ENCODE measurements at regions not wholly inside any gene's neighbourhood (a gene's known extent, or its start where the extent isn't known, plus 50 kb on each side); places are given as distances from the start of the nearest gene placed in this dataset.

DNA sequence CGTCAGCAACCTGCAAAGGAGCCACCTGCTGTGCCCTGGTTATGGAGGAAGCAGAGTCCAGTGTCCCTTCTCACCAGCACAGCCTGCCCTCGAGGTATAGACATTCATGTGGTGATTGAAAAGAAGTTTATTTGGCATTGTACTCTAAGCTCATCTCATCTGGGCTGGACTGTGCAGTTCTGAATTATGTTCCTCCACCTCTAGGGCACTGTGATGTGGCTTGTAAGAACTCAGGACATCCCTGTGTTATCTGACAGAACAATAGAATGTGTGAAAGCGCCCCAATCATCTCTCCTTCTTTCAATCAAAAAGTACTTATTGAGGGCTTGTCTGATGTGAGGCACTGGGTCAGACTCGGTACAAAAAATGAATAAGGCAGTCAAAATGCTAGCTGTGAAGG, 140.1 kb downstream of the DHRS2 start:
- intact Hi-C loops (cut with micrococcal nuclease; ENCODE audit: unreplicated experiment), result no loop called here
- CTCF ChIA-PET, result interaction anchor here (1.7 kb wide), 1 partner anchor 11 kb away, joined by 4 read pairs; no protein-coding TSS in a partner anchor
- Mint-ChIP-seq H3K27ac (ENCODE audit: unreplicated experiment) (no peak overlapping the region), H3K36me3 (ENCODE audit: insufficient read depth, unreplicated experiment) (no peaks in the 10 kb centered on the region), H3K27me3 (ENCODE audit: unreplicated experiment) (peaks cover 80% of the 10 kb centered on the region), H3K9me3 (ENCODE audit: low read depth, unreplicated experiment) (no peaks in the 10 kb centered on the region), H3K4me3 (ENCODE audit: low read depth, unreplicated experiment) (no peak overlapping the region), H3K4me1 (ENCODE audit: low read depth, unreplicated experiment) (no peaks in the 10 kb centered on the region)
- DNase-seq, result no peak
- BruUV-seq (replicated peaks), result no TSS peak
- TF ChIP-seq, protein P1, sequence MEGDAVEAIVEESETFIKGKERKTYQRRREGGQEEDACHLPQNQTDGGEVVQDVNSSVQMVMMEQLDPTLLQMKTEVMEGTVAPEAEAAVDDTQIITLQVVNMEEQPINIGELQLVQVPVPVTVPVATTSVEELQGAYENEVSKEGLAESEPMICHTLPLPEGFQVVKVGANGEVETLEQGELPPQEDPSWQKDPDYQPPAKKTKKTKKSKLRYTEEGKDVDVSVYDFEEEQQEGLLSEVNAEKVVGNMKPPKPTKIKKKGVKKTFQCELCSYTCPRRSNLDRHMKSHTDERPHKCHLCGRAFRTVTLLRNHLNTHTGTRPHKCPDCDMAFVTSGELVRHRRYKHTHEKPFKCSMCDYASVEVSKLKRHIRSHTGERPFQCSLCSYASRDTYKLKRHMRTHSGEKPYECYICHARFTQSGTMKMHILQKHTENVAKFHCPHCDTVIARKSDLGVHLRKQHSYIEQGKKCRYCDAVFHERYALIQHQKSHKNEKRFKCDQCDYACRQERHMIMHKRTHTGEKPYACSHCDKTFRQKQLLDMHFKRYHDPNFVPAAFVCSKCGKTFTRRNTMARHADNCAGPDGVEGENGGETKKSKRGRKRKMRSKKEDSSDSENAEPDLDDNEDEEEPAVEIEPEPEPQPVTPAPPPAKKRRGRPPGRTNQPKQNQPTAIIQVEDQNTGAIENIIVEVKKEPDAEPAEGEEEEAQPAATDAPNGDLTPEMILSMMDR (IDR thresholded peaks at IDR 0.05; ENCODE audit: unreplicated experiment), result no peak

DNA sequence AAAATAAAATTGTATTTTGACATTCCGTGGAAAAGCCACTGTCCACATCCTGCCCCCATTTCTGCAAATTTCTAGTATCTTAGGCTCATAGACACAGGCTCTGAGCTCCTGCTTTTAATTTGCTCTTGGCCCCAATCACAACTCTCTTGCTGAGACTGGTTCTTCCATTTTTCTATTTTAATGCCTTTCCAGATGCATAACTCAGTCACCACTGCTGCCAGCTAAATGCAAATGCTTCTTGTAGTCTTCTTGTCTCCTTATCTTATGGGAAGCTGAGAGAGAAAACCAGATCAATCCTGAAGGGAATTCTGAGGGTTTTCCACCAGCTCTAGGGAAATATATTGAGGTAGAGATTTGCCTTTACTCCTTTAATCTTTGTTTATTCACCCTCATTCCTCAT, 149.0 kb downstream of the DHRS2 start:
- CTCF ChIA-PET, result no interaction called here

DNA sequence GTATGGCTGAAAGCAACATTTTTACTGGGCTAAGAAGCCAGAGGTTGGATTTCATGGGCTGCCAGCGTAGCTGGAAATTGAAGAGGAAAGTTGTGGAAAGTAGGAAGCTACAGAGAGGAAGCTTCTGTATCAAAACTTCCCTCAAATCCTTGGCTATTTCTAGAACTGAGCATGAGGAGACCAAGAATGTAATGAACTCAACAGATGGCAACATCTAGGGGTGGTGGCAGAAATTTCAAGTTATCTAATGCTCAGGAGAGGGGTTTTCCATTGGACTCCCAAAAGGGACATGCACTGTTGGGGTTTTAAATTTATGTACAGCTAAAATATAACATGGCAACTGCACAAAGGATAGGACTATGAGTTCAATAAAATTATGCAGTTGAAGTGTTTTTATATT, 151.3 kb downstream of the DHRS2 start:
- peaks cover 61% of the 10 kb centered on the region for H3K27me3 Mint-ChIP-seq (ENCODE audit: unreplicated experiment)
- H3K9me3 Mint-ChIP-seq (ENCODE audit: low read depth, unreplicated experiment), result no peaks in the 10 kb centered on the region
- no TSS peak for BruUV-seq (replicated peaks)
- no peaks in the 10 kb centered on the region for H3K4me1 Mint-ChIP-seq (ENCODE audit: low read depth, unreplicated experiment)
- CTCF ChIA-PET, result interaction anchor here (1.5 kb wide), 1 partner anchor 11 kb away, joined by 4 read pairs; no protein-coding TSS in a partner anchor
- DNase-seq, result no peak
- no peaks in the 10 kb centered on the region for H3K36me3 Mint-ChIP-seq (ENCODE audit: insufficient read depth, unreplicated experiment)
- H3K4me3 Mint-ChIP-seq (ENCODE audit: low read depth, unreplicated experiment), result no peak overlapping the region
- TF ChIP-seq, protein P1 (IDR thresholded peaks at IDR 0.05; ENCODE audit: unreplicated experiment), result no peak
- intact Hi-C loops (cut with micrococcal nuclease; ENCODE audit: unreplicated experiment), result no loop called here
- no peak overlapping the region for H3K27ac Mint-ChIP-seq (ENCODE audit: unreplicated experiment)

More for the DNA sequence above, 149.0 kb downstream of the DHRS2 start:
- Mint-ChIP-seq H3K4me3 (ENCODE audit: low read depth, unreplicated experiment) (no peak overlapping the region), H3K9me3 (ENCODE audit: low read depth, unreplicated experiment) (no peaks in the 10 kb centered on the region), H3K27ac (ENCODE audit: unreplicated experiment) (no peak overlapping the region), H3K27me3 (ENCODE audit: unreplicated experiment) (peaks cover 62% of the 10 kb centered on the region), H3K36me3 (ENCODE audit: insufficient read depth, unreplicated experiment) (no peaks in the 10 kb centered on the region), H3K4me1 (ENCODE audit: low read depth, unreplicated experiment) (no peaks in the 10 kb centered on the region)
- TF ChIP-seq, protein P1 (IDR thresholded peaks at IDR 0.05; ENCODE audit: unreplicated experiment), result no peak
- no peak for DNase-seq
- intact Hi-C loops (cut with micrococcal nuclease; ENCODE audit: unreplicated experiment), result no loop called here
- no TSS peak for BruUV-seq (replicated peaks)

DNA sequence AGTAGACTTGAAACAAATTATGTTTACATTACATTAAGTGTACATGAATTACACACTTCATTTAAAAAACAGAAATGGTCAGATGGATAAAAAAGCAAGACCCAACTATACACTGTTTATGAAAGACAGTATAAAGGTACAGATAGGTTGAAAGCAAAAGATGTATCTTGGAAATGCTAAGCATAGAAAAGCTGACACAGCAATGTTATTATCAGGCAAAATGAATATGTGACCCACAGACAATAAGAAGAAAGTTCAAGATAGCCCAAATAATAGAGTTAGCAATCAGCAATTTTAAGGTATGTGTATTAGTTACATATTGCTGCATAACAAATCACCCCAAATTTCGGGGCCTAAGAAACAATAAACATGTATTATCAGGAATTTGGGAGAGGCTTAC, 153.5 kb downstream of the DHRS2 start:
- intact Hi-C loops (cut with micrococcal nuclease; ENCODE audit: unreplicated experiment), result no loop called here
- no TSS peak for BruUV-seq (replicated peaks)
- Mint-ChIP-seq H3K27ac (ENCODE audit: unreplicated experiment) (no peak overlapping the region), H3K4me3 (ENCODE audit: low read depth, unreplicated experiment) (no peak overlapping the region), H3K27me3 (ENCODE audit: unreplicated experiment) (peaks cover 58% of the 10 kb centered on the region), H3K4me1 (ENCODE audit: low read depth, unreplicated experiment) (no peaks in the 10 kb centered on the region), H3K36me3 (ENCODE audit: insufficient read depth, unreplicated experiment) (no peaks in the 10 kb centered on the region), H3K9me3 (ENCODE audit: low read depth, unreplicated experiment) (no peaks in the 10 kb centered on the region)
- CTCF ChIA-PET, result no interaction called here
- TF ChIP-seq, protein P1 (IDR thresholded peaks at IDR 0.05; ENCODE audit: unreplicated experiment), result no peak
- DNase-seq, result no peak

Data from Calu3 (cell line).